ENCODE measurements at regions not wholly inside any gene's neighbourhood (a gene's known extent, or its start where the extent isn't known, plus 50 kb on each side); places are given as distances from the start of the nearest gene placed in this dataset.

GRCh38 chr10:16352146-16352545 is 84.7 kb upstream of the PTER start:
- no peaks in the 10 kb centered on the region for H3K36me3 Mint-ChIP-seq
- Histone ChIP-seq H4K20me1 (ENCODE audit: insufficient read depth, low read length) (no peaks in the 10 kb centered on the region), H3K4me1 (ENCODE audit: control insufficient read depth in 1 of 2, insufficient read depth in 2 of 2, low read length in 2 of 2) (no peaks in the 10 kb centered on the region), H3K9ac (ENCODE audit: insufficient read depth, low read length, poor library complexity, severe bottlenecking) (no peak overlapping the region), H3K27ac (ENCODE audit: low read depth in 1 of 2, low read length in 2 of 2) (no peak overlapping the region), H3K36me3 (replicated peaks in 1 of 2; ENCODE audit: control insufficient read depth in 1 of 2, insufficient read depth in 2 of 2, low read length in 2 of 2) (no peaks in the 10 kb centered on the region), H3K9me3 (replicated peaks in 1 of 2; ENCODE audit: control insufficient read depth in 1 of 2, insufficient read depth in 1 of 2, low read length in 2 of 2) (peaks cover 0 to 5% of the 10 kb centered on the region in 2 donors), H3K27me3 (ENCODE audit: control insufficient read depth in 2 of 2, insufficient read depth in 2 of 2, low read length in 2 of 2) (no peaks in the 10 kb centered on the region), H2AFZ (ENCODE audit: insufficient read depth, low read depth, low read length, poor library complexity, severe bottlenecking) (no peak overlapping the region), H3K79me2 (ENCODE audit: insufficient read depth, low read length) (no peaks in the 10 kb centered on the region), H3K4me3 (replicated peaks in 1 of 3; ENCODE audit: low read depth in 2 of 3, low read length in 3 of 3) (no peak overlapping the region), H3K4me2 (replicated peaks; ENCODE audit: extremely low read depth, low read length, poor library complexity, severe bottlenecking) (no peak overlapping the region)
- H3K4me1 Mint-ChIP-seq: no peaks in the 10 kb centered on the region
- peaks cover 0 to 5% (median 1%) of the 10 kb centered on the region in 3 donors for H3K27me3 Mint-ChIP-seq (ENCODE audit: low read depth in 3 of 3)
- 92% methylated on average over 2 of the region's 5 CpGs for WGBS (ENCODE audit: insufficient coverage)
- intact Hi-C loops (cut with micrococcal nuclease): no loop called here
- DNase-seq: no peak
- no peak for TF ChIP-seq CTCF (IDR thresholded peaks at IDR 0.05)
- no peak overlapping the region for H3K27ac Mint-ChIP-seq
- H3K9me3 Mint-ChIP-seq: peaks cover 4 to 11% (median 5%) of the 10 kb centered on the region in 7 donors
- H3K4me3 Mint-ChIP-seq: no peak overlapping the region

- H3K9me3 Mint-ChIP-seq: peaks cover 7 to 19% (median 18%) of the 10 kb centered on the region in 7 donors
- Histone ChIP-seq H3K4me3 (replicated peaks in 1 of 3; ENCODE audit: low read depth in 2 of 3, low read length in 3 of 3) (no peak overlapping the region), H3K27me3 (ENCODE audit: control insufficient read depth in 2 of 2, insufficient read depth in 2 of 2, low read length in 2 of 2) (no peaks in the 10 kb centered on the region), H3K4me1 (ENCODE audit: control insufficient read depth in 1 of 2, insufficient read depth in 2 of 2, low read length in 2 of 2) (no peaks in the 10 kb centered on the region), H3K79me2 (ENCODE audit: insufficient read depth, low read length) (no peaks in the 10 kb centered on the region), H3K9me3 (replicated peaks in 1 of 2; ENCODE audit: control insufficient read depth in 1 of 2, insufficient read depth in 1 of 2, low read length in 2 of 2) (peaks cover 7 to 10% of the 10 kb centered on the region in 2 donors), H3K9ac (ENCODE audit: insufficient read depth, low read length, poor library complexity, severe bottlenecking) (no peak overlapping the region), H2AFZ (ENCODE audit: insufficient read depth, low read depth, low read length, poor library complexity, severe bottlenecking) (no peak overlapping the region), H3K36me3 (replicated peaks in 1 of 2; ENCODE audit: control insufficient read depth in 1 of 2, insufficient read depth in 2 of 2, low read length in 2 of 2) (no peaks in the 10 kb centered on the region), H3K4me2 (replicated peaks; ENCODE audit: extremely low read depth, low read length, poor library complexity, severe bottlenecking) (no peak overlapping the region), H3K27ac (ENCODE audit: low read depth in 1 of 2, low read length in 2 of 2) (no peak overlapping the region), H4K20me1 (ENCODE audit: insufficient read depth, low read length) (no peaks in the 10 kb centered on the region)
- intact Hi-C loops (cut with micrococcal nuclease): no loop called here
- H3K27me3 Mint-ChIP-seq (ENCODE audit: low read depth in 3 of 3): peaks cover 0 to 4% (median 1%) of the 10 kb centered on the region in 3 donors
- H3K36me3 Mint-ChIP-seq: no peaks in the 10 kb centered on the region
- no CpG with 5 or more reads among the region's 3 CpGs for WGBS (ENCODE audit: insufficient coverage)
- no peak for TF ChIP-seq CTCF (IDR thresholded peaks at IDR 0.05)
- no peak for DNase-seq
- no peak overlapping the region for H3K27ac Mint-ChIP-seq
- H3K4me1 Mint-ChIP-seq: no peaks in the 10 kb centered on the region
- H3K4me3 Mint-ChIP-seq: no peak overlapping the region
Observed at GRCh38 chr10:16360001-16360400, 76.8 kb upstream of the PTER start.

All from CD14-positive monocyte (primary cell).